ENCODE measurements at regions not wholly inside any gene's neighbourhood (a gene's known extent, or its start where the extent isn't known, plus 50 kb on each side); places are given as distances from the start of the nearest gene placed in this dataset.

- WGBS (ENCODE audit: insufficient coverage, low coverage, missing lambda C conversion rate) = 0% methylated on average over 5 of the region's 5 CpGs
- TF ChIP-seq ZNF551 (CRISPR knock-in tag; IDR thresholded peaks at IDR 0.05) (no peak), PPARD (CRISPR knock-in tag; IDR thresholded peaks at IDR 0.05) (no peak), ZNF586 (CRISPR knock-in tag; conservative IDR thresholded peaks at IDR 0.05) (no peak), NCOA6 (IDR thresholded peaks at IDR 0.05) (no peak), ZFP91 (CRISPR knock-in tag; IDR thresholded peaks at IDR 0.05) (no peak), ELK1 (CRISPR knock-in tag; IDR thresholded peaks at IDR 0.05) (no peak), ETV5 (CRISPR knock-in tag; IDR thresholded peaks at IDR 0.05; ENCODE audit: low read depth) (no peak), RBM25 (IDR thresholded peaks at IDR 0.05; ENCODE audit: low read depth, low read length, severe bottlenecking) (no peak)
- TF ChIP-seq, protein P1, sequence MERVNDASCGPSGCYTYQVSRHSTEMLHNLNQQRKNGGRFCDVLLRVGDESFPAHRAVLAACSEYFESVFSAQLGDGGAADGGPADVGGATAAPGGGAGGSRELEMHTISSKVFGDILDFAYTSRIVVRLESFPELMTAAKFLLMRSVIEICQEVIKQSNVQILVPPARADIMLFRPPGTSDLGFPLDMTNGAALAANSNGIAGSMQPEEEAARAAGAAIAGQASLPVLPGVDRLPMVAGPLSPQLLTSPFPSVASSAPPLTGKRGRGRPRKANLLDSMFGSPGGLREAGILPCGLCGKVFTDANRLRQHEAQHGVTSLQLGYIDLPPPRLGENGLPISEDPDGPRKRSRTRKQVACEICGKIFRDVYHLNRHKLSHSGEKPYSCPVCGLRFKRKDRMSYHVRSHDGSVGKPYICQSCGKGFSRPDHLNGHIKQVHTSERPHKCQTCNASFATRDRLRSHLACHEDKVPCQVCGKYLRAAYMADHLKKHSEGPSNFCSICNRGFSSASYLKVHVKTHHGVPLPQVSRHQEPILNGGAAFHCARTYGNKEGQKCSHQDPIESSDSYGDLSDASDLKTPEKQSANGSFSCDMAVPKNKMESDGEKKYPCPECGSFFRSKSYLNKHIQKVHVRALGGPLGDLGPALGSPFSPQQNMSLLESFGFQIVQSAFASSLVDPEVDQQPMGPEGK (CRISPR knock-in tag; IDR thresholded peaks at IDR 0.05; ENCODE audit: borderline replicate concordance) = no peak
- TF ChIP-seq, protein P2, sequence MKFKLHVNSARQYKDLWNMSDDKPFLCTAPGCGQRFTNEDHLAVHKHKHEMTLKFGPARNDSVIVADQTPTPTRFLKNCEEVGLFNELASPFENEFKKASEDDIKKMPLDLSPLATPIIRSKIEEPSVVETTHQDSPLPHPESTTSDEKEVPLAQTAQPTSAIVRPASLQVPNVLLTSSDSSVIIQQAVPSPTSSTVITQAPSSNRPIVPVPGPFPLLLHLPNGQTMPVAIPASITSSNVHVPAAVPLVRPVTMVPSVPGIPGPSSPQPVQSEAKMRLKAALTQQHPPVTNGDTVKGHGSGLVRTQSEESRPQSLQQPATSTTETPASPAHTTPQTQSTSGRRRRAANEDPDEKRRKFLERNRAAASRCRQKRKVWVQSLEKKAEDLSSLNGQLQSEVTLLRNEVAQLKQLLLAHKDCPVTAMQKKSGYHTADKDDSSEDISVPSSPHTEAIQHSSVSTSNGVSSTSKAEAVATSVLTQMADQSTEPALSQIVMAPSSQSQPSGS (CRISPR knock-in tag; IDR thresholded peaks at IDR 0.05) = no peak
- ATAC-seq (no peak), DNase-seq (ENCODE audit: extremely low read depth in 1 of 4, low spot score in 3 of 4) (no peak), FAIRE-seq (no peak)
- Histone ChIP-seq H3K4me3 (no peak overlapping the region), H3K9me1 (ENCODE audit: control insufficient read depth, insufficient read depth, low read length) (no peaks in the 10 kb centered on the region), H3K36me3 (ENCODE audit: control insufficient read depth, insufficient read depth, low read length) (no peaks in the 10 kb centered on the region), H3K4me1 (replicated peaks in 1 of 2; ENCODE audit: control insufficient read depth in 2 of 2, insufficient read depth in 2 of 2, low read length in 2 of 2) (no peaks in the 10 kb centered on the region), H2AFZ (ENCODE audit: low read depth, low read length) (no peak overlapping the region), H4K20me1 (replicated peaks; ENCODE audit: control insufficient read depth, insufficient read depth, low read length) (no peaks in the 10 kb centered on the region), H3K27ac (ENCODE audit: extremely low read depth, low read depth, low read length) (no peak overlapping the region), H3K9me3 (replicated peaks; ENCODE audit: control insufficient read depth, insufficient read depth, low read depth, low read length) (no peaks in the 10 kb centered on the region), H3K79me2 (ENCODE audit: control insufficient read depth, insufficient read depth, low read length) (no peaks in the 10 kb centered on the region), H3K4me2 (ENCODE audit: insufficient read depth, low read length) (no peak overlapping the region), H3K9ac (ENCODE audit: insufficient read depth in 1 of 2, low read depth in 2 of 2, low read length in 2 of 2) (no peak overlapping the region), H3K27me3 (ENCODE audit: control insufficient read depth in 2 of 2, insufficient read depth in 2 of 2, low read length in 2 of 2) (no peaks in the 10 kb centered on the region)
- intact Hi-C loops (cut with micrococcal nuclease) = no loop called here
- ChIA-PET POLR2A (no interaction called here), CTCF (ENCODE audit: low intra/inter-chr PET ratio) (no interaction called here)
- in situ Hi-C loops (cut with MboI) = no loop called here
- BruUV-seq (replicated peaks) = no TSS peak
Measured at GRCh38 chr3:159795042-159795441, 193.6 kb upstream of the IL12A start.
